ENCODE measurements at regions not wholly inside any gene's neighbourhood (a gene's known extent, or its start where the extent isn't known, plus 50 kb on each side); places are given as distances from the start of the nearest gene placed in this dataset.
A peak's percentile ranks its signal among the peaks of the same experiment; 100 is the strongest.
"Not testable (repeated sequence)": the region's sequence is repeated elsewhere in the genome, so short reads cannot be mapped to it uniquely, and the experiment has no call there.

DNA sequence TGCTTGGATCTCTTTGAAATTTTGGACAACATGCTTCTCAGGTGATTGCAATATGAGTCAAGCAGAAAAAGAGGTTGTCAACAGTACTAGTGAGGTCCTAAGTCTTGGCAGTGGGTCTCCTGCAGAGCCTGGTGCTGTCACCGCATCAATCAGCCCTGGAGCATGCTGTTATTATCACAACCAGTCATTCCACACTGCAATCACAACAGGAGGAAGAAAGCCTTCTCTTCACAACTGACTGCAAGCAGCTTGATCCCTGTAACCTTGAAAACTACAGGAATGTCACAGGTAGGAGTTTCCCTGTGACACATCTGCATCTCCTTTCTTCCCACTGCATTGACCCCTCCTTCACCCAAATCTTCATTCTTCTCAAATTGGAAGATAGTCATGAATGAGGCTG lies 451.1 kb upstream of the ATP11B start:
- no peak for DNase-seq (ENCODE audit: extremely low spot score, unreplicated experiment)
- Mint-ChIP-seq H3K9me3 (ENCODE audit: unreplicated experiment) (peaks cover 14% of the 10 kb centered on the region), H3K4me3 (ENCODE audit: unreplicated experiment) (no peak overlapping the region), H3K27me3 (ENCODE audit: unreplicated experiment) (no peaks in the 10 kb centered on the region), H3K4me1 (ENCODE audit: unreplicated experiment) (no peaks in the 10 kb centered on the region), H3K36me3 (ENCODE audit: unreplicated experiment) (no peaks in the 10 kb centered on the region), H3K27ac (ENCODE audit: unreplicated experiment) (no peak overlapping the region)
- TF ChIP-seq CTCF (IDR thresholded peaks at IDR 0.05) = no peak

DNA sequence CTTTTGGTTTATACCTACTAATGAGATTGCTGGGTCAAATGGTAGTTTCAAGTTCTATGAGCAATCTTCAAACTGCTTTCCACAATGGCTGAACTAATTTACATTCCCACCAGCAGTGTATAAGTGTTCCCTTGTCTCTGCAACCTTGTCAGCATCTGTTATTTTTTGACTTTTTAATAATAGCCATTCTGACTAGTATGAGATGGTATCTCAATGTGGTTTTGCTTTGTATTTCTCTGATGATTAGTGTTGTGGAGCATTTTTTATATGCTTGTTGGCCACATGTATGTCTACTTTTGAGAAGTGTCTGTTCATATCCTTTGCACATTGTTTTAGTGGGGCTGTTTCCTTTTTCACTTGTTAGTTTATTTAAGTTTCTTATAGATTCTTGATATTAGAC lies 449.3 kb upstream of the ATP11B start:
- H3K4me1 Mint-ChIP-seq (ENCODE audit: unreplicated experiment); H3K4me3 Mint-ChIP-seq (ENCODE audit: unreplicated experiment); H3K36me3 Mint-ChIP-seq (ENCODE audit: unreplicated experiment); H3K27me3 Mint-ChIP-seq (ENCODE audit: unreplicated experiment); DNase-seq (ENCODE audit: extremely low spot score, unreplicated experiment); H3K27ac Mint-ChIP-seq (ENCODE audit: unreplicated experiment): not testable (repeated sequence)
- peaks cover 14% of the 10 kb centered on the region for H3K9me3 Mint-ChIP-seq (ENCODE audit: unreplicated experiment)

DNA sequence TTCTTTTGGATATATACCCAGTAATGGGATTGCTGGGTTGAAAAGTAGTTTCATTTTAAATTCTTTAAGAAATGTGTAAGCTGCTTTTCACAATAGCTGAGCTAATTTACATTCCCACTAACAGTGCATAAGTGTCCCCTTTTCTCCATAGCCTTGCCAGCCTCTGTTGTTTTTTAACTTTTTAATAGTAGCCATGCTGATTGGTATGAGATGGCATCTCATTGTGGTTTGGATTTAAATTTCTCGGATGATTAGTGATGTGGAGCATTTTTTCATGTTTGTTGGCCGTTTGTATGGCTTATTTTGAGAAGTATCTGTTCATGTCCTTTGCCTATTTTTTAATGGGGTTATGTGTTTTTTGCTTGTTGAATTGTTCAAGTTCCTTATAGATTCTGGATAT lies 444.3 kb upstream of the ATP11B start:
- Mint-ChIP-seq H3K9me3 (ENCODE audit: unreplicated experiment) (peaks cover 3% of the 10 kb centered on the region), H3K4me1 (ENCODE audit: unreplicated experiment) (peaks cover 8% of the 10 kb centered on the region), H3K4me3 (ENCODE audit: unreplicated experiment) (no peak overlapping the region), H3K27me3 (ENCODE audit: unreplicated experiment) (no peaks in the 10 kb centered on the region), H3K27ac (ENCODE audit: unreplicated experiment) (no peak overlapping the region), H3K36me3 (ENCODE audit: unreplicated experiment) (no peaks in the 10 kb centered on the region)
- TF ChIP-seq CTCF (IDR thresholded peaks at IDR 0.05) = no peak
- DNase-seq (ENCODE audit: extremely low spot score, unreplicated experiment) = no peak

GRCh38 chr3:182349951-182350517 lies 443.3 kb upstream of the ATP11B start:
- Mint-ChIP-seq H3K9me3 (ENCODE audit: unreplicated experiment) (no peaks in the 10 kb centered on the region), H3K27ac (ENCODE audit: unreplicated experiment) (no peak overlapping the region), H3K4me3 (ENCODE audit: unreplicated experiment) (no peak overlapping the region), H3K4me1 (ENCODE audit: unreplicated experiment) (peaks cover 9% of the 10 kb centered on the region), H3K36me3 (ENCODE audit: unreplicated experiment) (no peaks in the 10 kb centered on the region), H3K27me3 (ENCODE audit: unreplicated experiment) (no peaks in the 10 kb centered on the region)
- DNase-seq (ENCODE audit: extremely low spot score, unreplicated experiment) = no peak
- no peak for TF ChIP-seq CTCF (IDR thresholded peaks at IDR 0.05)

GRCh38 chr3:182357928-182358327 lies 435.4 kb upstream of the ATP11B start:
- H3K27me3 Mint-ChIP-seq (ENCODE audit: unreplicated experiment) = no peaks in the 10 kb centered on the region
- peak; percentile 85 for DNase-seq (ENCODE audit: extremely low spot score, unreplicated experiment)
- H3K27ac Mint-ChIP-seq (ENCODE audit: unreplicated experiment) = peak overlapping the region; percentile 87
- no peak for TF ChIP-seq CTCF (IDR thresholded peaks at IDR 0.05)
- H3K4me1 Mint-ChIP-seq (ENCODE audit: unreplicated experiment) = peaks cover 30% of the 10 kb centered on the region
- no peak overlapping the region for H3K4me3 Mint-ChIP-seq (ENCODE audit: unreplicated experiment)
- no peaks in the 10 kb centered on the region for H3K36me3 Mint-ChIP-seq (ENCODE audit: unreplicated experiment)
- H3K9me3 Mint-ChIP-seq (ENCODE audit: unreplicated experiment) = no peaks in the 10 kb centered on the region

GRCh38 chr3:182364323-182364722 lies 429.0 kb upstream of the ATP11B start:
- DNase-seq (ENCODE audit: extremely low spot score, unreplicated experiment) = no peak
- Mint-ChIP-seq H3K9me3 (ENCODE audit: unreplicated experiment) (no peaks in the 10 kb centered on the region), H3K4me1 (ENCODE audit: unreplicated experiment) (peaks cover 10% of the 10 kb centered on the region), H3K27ac (ENCODE audit: unreplicated experiment) (no peak overlapping the region), H3K27me3 (ENCODE audit: unreplicated experiment) (no peaks in the 10 kb centered on the region), H3K4me3 (ENCODE audit: unreplicated experiment) (no peak overlapping the region), H3K36me3 (ENCODE audit: unreplicated experiment) (peaks cover 2% of the 10 kb centered on the region)
- no peak for TF ChIP-seq CTCF (IDR thresholded peaks at IDR 0.05)

Measured in osteocyte (in vitro differentiated cells).